LNCAP (cell line): ENCODE measurements at regions not wholly inside any gene's neighbourhood (a gene's known extent, or its start where the extent isn't known, plus 50 kb on each side); places are given as distances from the start of the nearest gene placed in this dataset.

Experiments used
- TF ChIP-seq, protein P1 (sequence below): fragments of 450-650 bp; IDR thresholded peaks from 2 replicates; pipeline ENCODE4 v1.5.1; 2017; ENCODE audit warnings: mild to moderate bottlenecking

DNA sequence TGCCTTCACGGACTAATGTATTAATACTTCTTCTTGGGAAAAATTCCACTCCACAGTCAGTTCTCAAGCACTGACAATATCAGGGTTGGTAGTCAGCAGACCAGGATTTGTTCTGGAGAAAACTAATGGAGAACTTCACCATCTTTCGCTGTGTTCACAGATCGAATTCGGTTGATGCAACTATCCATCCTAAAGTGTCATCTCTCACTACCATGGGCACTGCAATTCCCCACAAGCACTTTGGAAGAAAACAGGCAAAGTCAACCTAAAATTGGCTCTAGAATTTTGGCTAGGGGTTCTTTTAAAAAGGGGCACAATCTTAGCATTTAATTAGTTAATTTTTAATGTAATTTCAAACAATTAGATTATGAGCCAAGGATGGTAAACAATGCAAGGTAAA, 164.4 kb downstream of the HGF start:
- TF ChIP-seq, protein P1, sequence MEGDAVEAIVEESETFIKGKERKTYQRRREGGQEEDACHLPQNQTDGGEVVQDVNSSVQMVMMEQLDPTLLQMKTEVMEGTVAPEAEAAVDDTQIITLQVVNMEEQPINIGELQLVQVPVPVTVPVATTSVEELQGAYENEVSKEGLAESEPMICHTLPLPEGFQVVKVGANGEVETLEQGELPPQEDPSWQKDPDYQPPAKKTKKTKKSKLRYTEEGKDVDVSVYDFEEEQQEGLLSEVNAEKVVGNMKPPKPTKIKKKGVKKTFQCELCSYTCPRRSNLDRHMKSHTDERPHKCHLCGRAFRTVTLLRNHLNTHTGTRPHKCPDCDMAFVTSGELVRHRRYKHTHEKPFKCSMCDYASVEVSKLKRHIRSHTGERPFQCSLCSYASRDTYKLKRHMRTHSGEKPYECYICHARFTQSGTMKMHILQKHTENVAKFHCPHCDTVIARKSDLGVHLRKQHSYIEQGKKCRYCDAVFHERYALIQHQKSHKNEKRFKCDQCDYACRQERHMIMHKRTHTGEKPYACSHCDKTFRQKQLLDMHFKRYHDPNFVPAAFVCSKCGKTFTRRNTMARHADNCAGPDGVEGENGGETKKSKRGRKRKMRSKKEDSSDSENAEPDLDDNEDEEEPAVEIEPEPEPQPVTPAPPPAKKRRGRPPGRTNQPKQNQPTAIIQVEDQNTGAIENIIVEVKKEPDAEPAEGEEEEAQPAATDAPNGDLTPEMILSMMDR: no peak

GRCh38 chr7:81604808-81605174, 165.1 kb downstream of the HGF start:
- TF ChIP-seq, protein P1: no peak

- TF ChIP-seq, protein P1: no peak
Measured at GRCh38 chr7:81604075-81604807, 165.6 kb downstream of the HGF start.

DNA sequence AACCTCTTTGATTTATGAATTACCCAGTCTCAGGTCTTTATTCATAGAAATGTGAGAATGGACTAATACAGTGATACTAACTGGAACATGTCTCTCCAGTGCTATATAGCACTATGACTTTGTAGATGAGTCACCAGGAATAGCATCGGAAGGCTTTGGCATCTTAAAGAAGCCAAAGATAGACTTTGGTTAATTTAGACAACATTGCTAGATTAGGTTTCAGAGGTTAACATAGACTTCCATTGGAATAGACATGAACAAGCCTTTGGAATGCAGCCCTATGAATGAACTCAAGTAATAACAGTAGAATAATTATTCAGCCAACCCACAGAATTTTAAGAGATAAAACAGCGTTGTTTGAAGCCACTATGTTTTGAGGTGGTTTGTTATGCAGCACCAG, 169.2 kb downstream of the HGF start:
- TF ChIP-seq, protein P1: no peak

GRCh38 chr7:81598951-81599350, 170.9 kb downstream of the HGF start:
- TF ChIP-seq, protein P1: no peak

DNA sequence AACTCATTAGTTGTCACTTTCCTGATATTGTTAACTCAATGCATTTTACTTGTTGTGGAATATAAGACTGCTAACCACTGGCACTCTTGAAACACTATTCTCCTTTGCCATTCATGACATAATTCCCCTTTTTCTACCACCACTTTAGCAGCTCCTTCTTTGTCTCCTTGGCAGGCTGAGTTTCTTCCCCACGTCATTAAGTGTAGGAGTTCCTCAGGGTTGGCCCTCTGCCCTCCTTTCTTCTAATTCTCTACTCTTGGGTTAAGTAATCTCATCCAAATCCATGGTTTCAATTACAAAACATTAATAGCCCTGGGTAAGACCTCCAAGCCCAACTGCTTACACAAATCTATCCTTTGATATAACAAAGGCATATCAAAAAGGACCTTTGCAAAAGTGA, 175.1 kb downstream of the HGF start:
- TF ChIP-seq, protein P1: no peak

DNA sequence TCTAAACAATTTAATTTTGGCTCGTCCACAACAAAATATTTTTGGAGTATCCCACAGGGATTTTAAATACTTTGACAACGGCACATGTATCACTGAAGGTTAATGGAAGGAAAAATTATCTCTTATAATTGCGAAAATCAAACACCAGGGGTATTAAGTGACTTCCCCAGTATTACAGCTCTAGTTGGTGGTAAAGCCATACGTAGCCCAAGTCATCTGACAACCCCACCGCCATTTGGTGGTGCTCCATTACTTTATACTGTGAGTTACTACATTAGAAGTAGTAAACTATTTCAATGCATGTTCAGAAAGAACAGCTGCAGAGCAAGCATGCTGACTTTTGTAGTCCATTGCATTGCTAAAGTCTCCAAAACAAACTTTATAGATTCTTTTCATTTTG, 179.7 kb downstream of the HGF start:
- TF ChIP-seq, protein P1: no peak

DNA sequence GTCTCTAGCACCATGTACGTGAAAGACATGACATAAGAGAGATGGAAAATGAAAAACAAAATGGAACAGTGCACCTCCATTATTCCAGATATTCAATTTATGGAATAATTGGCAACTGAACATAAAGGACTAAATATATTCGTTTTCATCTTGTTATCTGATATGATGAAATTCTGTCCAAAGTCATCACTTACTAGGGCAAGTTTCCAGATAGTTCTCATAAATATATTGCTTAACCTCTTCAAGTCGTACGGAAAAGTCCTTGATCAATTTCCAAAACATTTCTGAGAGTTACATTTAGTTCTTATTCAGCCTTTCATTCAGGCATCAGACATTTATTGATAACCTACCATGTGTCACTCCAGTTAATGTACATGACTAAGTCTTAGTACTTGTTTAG, 185.2 kb downstream of the HGF start:
- TF ChIP-seq, protein P1: no peak
